GM12878 (cell line): ENCODE measurements at regions not wholly inside any gene's neighbourhood (a gene's known extent, or its start where the extent isn't known, plus 50 kb on each side); places are given as distances from the start of the nearest gene placed in this dataset.

ENCODE experiments used
- ATAC-seq: fragments of 200-7000 bp; cut with Tn5 transposase; 3 replicates; pipeline ENCODE4 v1.9.1; 2020; ENCODE audit warnings: mild to moderate bottlenecking, moderate library complexity
- BruUV-seq: library from RNA; stranded (reverse); fragments of 400-500 nt; replicated peaks from 2 replicates; lab custom pipeline; 2021; lab: Mats Ljungman, UMichigan
- CTCF ChIA-PET: fragments of 300-600 bp; sonication (Branson Sonifier 250); formaldehyde crosslinking; extraction: SDS; loops from one replicate; lab custom pipeline; 2021; ENCODE audit warnings: inconsistent platforms; lab: Yijun Ruan, JAX
- POLR2A ChIA-PET: fragments of 350-600 bp; formaldehyde crosslinking; extraction: SDS; loops from one replicate; lab custom pipeline; 2021; ENCODE audit warnings: inconsistent platforms; lab: Charles Lee
- RAD21 ChIA-PET: fragments of 300-600 bp; sonication (Branson Sonifier 250); formaldehyde crosslinking; loops from one replicate; lab custom pipeline; 2023; ENCODE audit warnings: antibody characterized with exemption; ENCODE audit not compliant: unreplicated experiment; lab: Charles Lee
- SMC1A ChIA-PET: fragments of 300-600 bp; sonication (Branson Sonifier 250); formaldehyde crosslinking; loops from one replicate; lab custom pipeline; 2023; ENCODE audit not compliant: unreplicated experiment, uncharacterized antibody; lab: Charles Lee
- DNase-seq: peaks from one replicate; pipeline ENCODE4 v3.0.0-alpha.2; 2011; ENCODE audit warnings: low read depth, low spot score
- FAIRE-seq: peaks from 3 replicates; lab custom pipeline; 2011; peaks lifted over from hg19 to GRCh38; lab: Jason Lieb, UNC
- H2AFZ ChIP-seq: 2 replicates; pipeline ENCODE4 v1.6.0; 2011; ENCODE audit warnings: low read depth, low read length, control low read depth; ENCODE audit not compliant: control insufficient read depth
- H3K27ac ChIP-seq: 2 replicates; pipeline ENCODE4 v1.5.1; 2011; ENCODE audit warnings: control low read depth; ENCODE audit not compliant: control insufficient read depth, insufficient read depth
- H3K27me3 ChIP-seq, 2 experiments: replicated peaks in 1 of 2; 2 replicates each; pipeline versions ENCODE4 v1.6.0 to v1.6.1; 2011; ENCODE audit warnings: low read length in 1 of 2; ENCODE audit not compliant: control insufficient read depth in 2 of 2, insufficient read depth in 2 of 2
- H3K36me3 ChIP-seq, 2 experiments: 2 replicates each; pipeline ENCODE4 v1.5.1; 2011; ENCODE audit warnings: low read length in 1 of 2; ENCODE audit not compliant: control insufficient read depth in 2 of 2, insufficient read depth in 2 of 2
- H3K4me1 ChIP-seq: 2 replicates; pipeline ENCODE4 v1.6.1; 2011; ENCODE audit warnings: mild to moderate bottlenecking, low read length, moderate library complexity, mixed read lengths; ENCODE audit not compliant: control insufficient read depth, insufficient read depth
- H3K4me2 ChIP-seq: 2 replicates; pipeline ENCODE4 v1.6.0; 2011; ENCODE audit warnings: control low read depth; ENCODE audit not compliant: control insufficient read depth, insufficient read depth
- H3K4me3 ChIP-seq: fragments of 200-600 bp; sonication (generic); 2 replicates; pipeline ENCODE4 v1.5.1; 2016
- H3K79me2 ChIP-seq: 2 replicates; pipeline ENCODE4 v1.6.0; 2011; ENCODE audit warnings: low read length; ENCODE audit not compliant: control insufficient read depth, insufficient read depth
- H3K9ac ChIP-seq: 2 replicates; pipeline ENCODE4 v1.8.0; 2011; ENCODE audit warnings: low read length, control low read depth, mixed read lengths; ENCODE audit not compliant: control insufficient read depth, insufficient read depth
- H3K9me3 ChIP-seq: replicated peaks from 3 replicates; pipeline ENCODE4 v1.5.1; 2011; ENCODE audit warnings: mild to moderate bottlenecking, low read length; ENCODE audit not compliant: control insufficient read depth, insufficient read depth
- H4K20me1 ChIP-seq: 2 replicates; pipeline ENCODE4 v1.6.0; 2011; ENCODE audit not compliant: control insufficient read depth, insufficient read depth
- ASH2L ChIP-seq: fragments of 300-600, 200-600 bp; sonication (generic); IDR thresholded peaks from 2 replicates; pipeline ENCODE4 v1.6.1; 2017; ENCODE audit warnings: low read depth, mild to moderate bottlenecking, borderline replicate concordance
- CEBPZ ChIP-seq: fragments of 150-350 bp; IDR thresholded peaks from 2 replicates; pipeline ENCODE4 v1.6.1; 2016; ENCODE audit warnings: low read depth, low read length
- CHD1 ChIP-seq: IDR thresholded peaks from 2 replicates; pipeline ENCODE4 v1.6.1; 2012; ENCODE audit warnings: low read depth, low read length, improper control_type of control experiment
- ETV6 ChIP-seq, 2 experiments: fragments of 450-650 bp in 1 of 2; IDR thresholded peaks in 1 of 2; conservative IDR thresholded peaks in 1 of 2; 2 replicates each; pipeline ENCODE4 v1.6.1; 2014; ENCODE audit warnings: antibody characterized with exemption in 1 of 2, borderline replicate concordance in 1 of 2, low read depth in 1 of 2, mild to moderate bottlenecking in 1 of 2, moderate library complexity in 1 of 2
- KDM1A ChIP-seq: fragments of 200-600 bp; sonication (generic); IDR thresholded peaks from 2 replicates; pipeline ENCODE4 v1.6.1; 2016; ENCODE audit warnings: borderline replicate concordance
- MAX ChIP-seq: IDR thresholded peaks from 2 replicates; pipeline ENCODE4 v1.6.1; 2012; ENCODE audit warnings: low read depth, low read length, improper control_type of control experiment
- MEF2A ChIP-seq: IDR thresholded peaks from 2 replicates; pipeline ENCODE4 v1.6.1; 2011; ENCODE audit warnings: low read depth, mild to moderate bottlenecking, low read length, moderate library complexity; ENCODE audit not compliant: insufficient read depth
- NR2F1 ChIP-seq: fragments of 450-650 bp; conservative IDR thresholded peaks from 2 replicates; pipeline ENCODE4 v1.6.1; 2017; ENCODE audit warnings: mild to moderate bottlenecking
- RELA ChIP-seq: fragments of 450-650 bp; IDR thresholded peaks from 2 replicates; pipeline ENCODE4 v1.8.0; 2014; ENCODE audit warnings: borderline replicate concordance; ENCODE audit not compliant: partially characterized antibody
- SKIL ChIP-seq: fragments of 450-650 bp; IDR thresholded peaks from 2 replicates; pipeline ENCODE4 v1.6.1; 2017; ENCODE audit warnings: mild to moderate bottlenecking, low read depth, inconsistent platforms; ENCODE audit not compliant: poor library complexity, severe bottlenecking
- SMAD5 ChIP-seq: IDR thresholded peaks from 2 replicates; pipeline ENCODE4 v1.6.1; 2016; ENCODE audit warnings: antibody characterized with exemption, low read depth
- SPI1 ChIP-seq: IDR thresholded peaks from 2 replicates; pipeline ENCODE4 v1.6.1; 2011; ENCODE audit warnings: low read depth, mild to moderate bottlenecking, low read length, moderate library complexity, borderline replicate concordance; ENCODE audit not compliant: insufficient read depth
- TCF12 ChIP-seq: IDR thresholded peaks from 2 replicates; pipeline ENCODE4 v1.6.1; 2011; ENCODE audit warnings: low read depth, mild to moderate bottlenecking, low read length
- ZBTB40 ChIP-seq: fragments of 450-650 bp; IDR thresholded peaks from 2 replicates; pipeline ENCODE4 v1.6.1; 2016; ENCODE audit warnings: mild to moderate bottlenecking, moderate library complexity, borderline replicate concordance
- WGBS: methylation state at CpG from one replicate; pipeline ENCODE4 v1.1.6; 2016; ENCODE audit warnings: low lambda C conversion rate; ENCODE audit not compliant: insufficient replicate concordance, insufficient coverage; ENCODE audit errors: missing lambda C conversion rate; 5-methylcytosine and 5-hydroxymethylcytosine counted together
- in situ Hi-C: fragments of 300-500 bp; cut with MboI; formaldehyde crosslinking; loops from 9 replicates; pipeline ENCODE4 v1.14.3; 2018; ENCODE audit warnings: mixed read lengths
- intact Hi-C: fragments of 100-400 bp; cut with micrococcal nuclease; formaldehyde crosslinking; loops from one replicate; pipeline ENCODE4 v1.14.2; 2022; ENCODE audit not compliant: unreplicated experiment

- H3K79me2 ChIP-seq: no peaks in the 10 kb centered on the region
- POLR2A ChIA-PET: no interaction called here
- H3K9ac ChIP-seq: no peak overlapping the region
- in situ Hi-C loops (no loop called here), intact Hi-C loops (no loop called here)
- BruUV-seq: no TSS peak
- RAD21 ChIA-PET: no interaction called here
- no peaks in the 10 kb centered on the region for H3K4me1 ChIP-seq
- ATAC-seq (no peak), FAIRE-seq (no peak), DNase-seq (no peak)
- SMC1A ChIA-PET: no interaction called here
- H3K36me3 ChIP-seq: no peaks in the 10 kb centered on the region
- WGBS: 0% methylated on average over 1 of the region's 1 CpG
- H3K27ac ChIP-seq: no peak overlapping the region
- no peaks in the 10 kb centered on the region for H4K20me1 ChIP-seq
- no peak overlapping the region for H3K4me2 ChIP-seq
- H3K27me3 ChIP-seq: no peaks in the 10 kb centered on the region
- H3K9me3 ChIP-seq: no peaks in the 10 kb centered on the region
- CTCF ChIA-PET: no interaction called here
- no peak overlapping the region for H2AFZ ChIP-seq
- H3K4me3 ChIP-seq: no peak overlapping the region
- TF ChIP-seq NR2F1: no peak
- no peak for TF ChIP-seq MEF2A
- no peak for TF ChIP-seq CEBPZ
- TF ChIP-seq CHD1: no peak
- no peak for TF ChIP-seq SMAD5
- TF ChIP-seq SPI1: no peak
- no peak for TF ChIP-seq MAX
- no peak for TF ChIP-seq SKIL
- no peak for TF ChIP-seq ASH2L
- TF ChIP-seq KDM1A: no peak
- no peak for TF ChIP-seq RELA
- no peak for TF ChIP-seq ZBTB40
- no peak for TF ChIP-seq ETV6 (conservative IDR thresholded peaks at IDR 0.05 in 1 of 2, IDR thresholded peaks at IDR 0.05 in 1 of 2; ENCODE audit: borderline replicate concordance in 1 of 2, low read depth in 1 of 2)
- no peak for TF ChIP-seq TCF12
Observed at GRCh38 chr16:8500351-8500750, 90.0 kb downstream of the TMEM114 start.
